ENCODE measurements at regions not wholly inside any gene's neighbourhood (a gene's known extent, or its start where the extent isn't known, plus 50 kb on each side); places are given as distances from the start of the nearest gene placed in this dataset.
"Not testable (repeated sequence)": the region's sequence is repeated elsewhere in the genome, so short reads cannot be mapped to it uniquely, and the experiment has no call there.

DNA sequence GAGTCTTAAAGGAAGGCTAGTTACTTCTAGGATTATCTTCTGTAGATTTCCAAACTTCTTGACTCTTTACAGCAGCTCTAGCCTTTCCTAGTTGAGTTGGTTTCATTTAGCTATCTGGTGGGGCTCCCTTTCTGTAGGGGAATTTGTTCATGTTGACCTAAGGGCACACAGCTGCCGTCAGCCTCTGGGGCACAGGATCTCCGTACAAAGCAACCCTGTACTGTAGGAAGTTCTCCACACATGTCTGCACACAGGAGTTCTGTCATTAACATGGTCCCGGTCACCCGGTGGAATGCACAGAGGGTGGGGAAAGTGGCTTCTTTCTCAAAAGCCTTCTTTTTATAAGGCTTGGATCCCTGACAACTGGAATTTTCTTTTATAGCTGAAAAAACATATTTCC lies 88.7 kb upstream of the TNIK start:
- DNase-seq (ENCODE audit: low spot score), result peak; percentile 54

DNA sequence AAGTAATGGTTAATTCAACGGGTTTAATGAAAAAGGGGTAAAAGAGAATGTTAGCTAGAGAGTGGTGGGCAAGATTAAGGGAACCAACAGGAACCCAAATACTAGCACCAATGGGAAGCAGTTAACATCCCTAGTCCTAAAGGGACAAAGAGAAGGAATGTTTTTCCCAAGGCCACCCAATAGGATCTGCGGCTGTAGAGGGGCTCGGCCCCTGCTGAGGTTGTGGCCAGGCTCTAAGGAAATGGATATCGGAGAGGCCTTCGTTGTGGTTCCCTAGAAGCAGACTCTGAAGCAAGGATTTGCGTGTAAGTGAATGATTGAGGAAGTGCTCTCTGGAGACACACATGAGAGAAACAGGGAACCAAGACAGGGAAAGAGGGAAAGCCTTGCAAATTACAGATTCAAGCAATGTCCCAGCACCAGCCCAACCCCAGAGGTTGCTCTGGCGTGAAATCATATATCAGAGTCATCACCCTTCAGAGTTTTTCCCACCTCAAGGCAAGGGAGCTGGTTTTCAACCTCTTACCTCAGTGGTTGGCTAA lies 83.6 kb upstream of the TNIK start:
- no peak for DNase-seq (ENCODE audit: low spot score)

DNA sequence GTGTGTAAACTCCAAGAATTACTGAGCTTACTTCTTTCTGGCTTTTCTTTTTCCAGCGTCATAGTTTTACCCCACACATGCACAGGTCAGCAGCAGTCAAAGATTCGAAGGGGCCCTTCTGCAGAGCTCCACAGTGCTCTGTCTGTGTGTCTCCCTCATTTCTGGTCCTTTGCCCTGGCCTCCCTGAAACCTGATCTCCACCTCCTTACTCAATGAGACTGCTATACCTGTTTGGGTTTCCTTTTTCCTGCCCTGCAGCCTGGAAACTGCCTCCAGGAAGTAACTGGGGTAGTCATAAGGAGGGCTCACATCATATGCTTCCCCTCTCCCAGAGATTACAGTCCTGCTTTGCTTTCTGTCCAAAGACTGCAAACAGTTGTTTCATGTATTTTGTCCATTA lies 82.8 kb upstream of the TNIK start:
- no peak for DNase-seq (ENCODE audit: low spot score)

GRCh38 chr3:171541647-171542046 lies 81.4 kb upstream of the TNIK start:
- no peak for DNase-seq (ENCODE audit: low spot score)

DNA sequence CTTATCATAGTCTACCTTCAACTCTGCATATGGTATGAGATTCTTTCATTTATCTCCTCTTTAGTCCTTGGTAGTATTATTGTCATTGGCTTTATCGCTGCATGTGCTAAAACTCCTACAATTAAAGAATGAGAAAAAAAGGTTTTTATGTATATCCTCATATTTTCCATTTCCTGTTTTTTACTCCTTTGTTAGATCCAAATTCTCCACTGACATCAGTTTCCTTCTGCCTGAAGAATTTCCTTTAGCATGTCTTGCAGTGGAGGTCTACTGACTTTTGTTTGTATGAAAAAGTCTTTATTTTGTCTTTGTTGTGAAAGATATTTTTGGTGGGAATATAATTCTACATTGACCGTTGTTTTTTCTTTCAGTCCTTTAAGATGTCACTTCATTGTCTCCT lies 81.0 kb upstream of the TNIK start:
- DNase-seq (ENCODE audit: low spot score), result no peak

- DNase-seq (ENCODE audit: low spot score), result no peak
Observed at GRCh38 chr3:171535799-171536198, 75.6 kb upstream of the TNIK start.

DNA sequence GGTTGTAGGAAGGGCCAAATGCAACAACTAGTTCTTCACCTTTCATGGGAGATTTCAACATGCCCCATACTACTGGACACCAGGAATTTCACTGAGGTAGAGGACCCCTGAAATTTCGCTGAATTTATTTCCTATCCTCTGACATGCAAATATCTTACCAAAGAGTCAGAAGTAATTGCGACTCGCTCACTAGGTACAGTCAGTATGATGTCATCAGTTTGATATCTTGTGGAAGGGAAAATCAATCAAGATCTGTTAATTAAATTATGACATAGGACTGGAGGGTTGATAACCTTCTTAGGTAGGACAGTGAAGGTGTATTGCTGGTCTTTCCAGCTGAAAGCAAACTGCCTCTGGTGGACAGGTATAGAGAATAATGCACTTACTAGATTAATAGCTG lies 74.9 kb upstream of the TNIK start:
- peak; percentile 17 for DNase-seq (ENCODE audit: low spot score)

DNA sequence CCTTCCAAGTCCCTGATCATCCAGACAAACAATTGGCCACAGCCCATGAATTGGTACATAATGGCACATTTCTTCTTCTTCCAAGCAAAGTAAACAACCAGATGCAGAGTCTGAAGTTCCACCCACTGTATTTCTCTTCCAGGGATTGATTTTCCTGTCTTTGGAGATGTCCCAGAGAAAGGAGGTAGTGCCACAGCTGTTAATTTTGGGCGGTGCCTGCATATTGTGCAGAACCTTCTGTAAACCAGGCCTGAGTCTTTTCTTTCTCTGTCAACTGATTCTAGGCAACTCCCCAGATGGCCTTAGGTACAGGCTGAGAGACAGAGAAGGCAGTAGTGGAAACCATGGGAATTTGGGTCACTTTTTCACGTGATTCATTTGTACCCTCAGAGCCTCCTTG lies 73.5 kb upstream of the TNIK start:
- DNase-seq (ENCODE audit: low spot score), result no peak

GRCh38 chr3:171532294-171532693 lies 72.1 kb upstream of the TNIK start:
- no peak for DNase-seq (ENCODE audit: low spot score)

- DNase-seq (ENCODE audit: low spot score), result no peak
Observed at GRCh38 chr3:171531716-171532115, 71.5 kb upstream of the TNIK start.

DNA sequence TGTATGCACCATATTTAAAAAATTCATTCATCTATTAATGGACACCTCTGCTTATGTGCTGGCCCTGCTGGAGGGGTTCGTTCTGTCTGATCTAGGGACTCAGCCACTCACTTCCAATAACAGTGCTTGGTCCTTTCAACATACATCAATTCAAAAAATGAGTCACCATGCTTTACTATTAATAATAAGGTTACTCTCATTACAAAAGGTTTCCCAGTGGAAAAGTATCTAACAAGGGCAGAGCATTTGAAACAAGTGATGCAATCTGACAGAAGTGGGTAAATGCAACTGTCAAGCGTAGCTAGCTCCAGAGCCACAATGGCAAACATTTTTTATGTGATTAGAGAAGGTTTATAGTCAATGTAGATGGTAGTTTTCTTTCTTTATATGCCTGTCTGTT lies 67.9 kb upstream of the TNIK start:
- no peak for DNase-seq (ENCODE audit: low spot score)

- no peak for DNase-seq (ENCODE audit: low spot score)
Observed at GRCh38 chr3:171526869-171527268, 66.7 kb upstream of the TNIK start.

DNA sequence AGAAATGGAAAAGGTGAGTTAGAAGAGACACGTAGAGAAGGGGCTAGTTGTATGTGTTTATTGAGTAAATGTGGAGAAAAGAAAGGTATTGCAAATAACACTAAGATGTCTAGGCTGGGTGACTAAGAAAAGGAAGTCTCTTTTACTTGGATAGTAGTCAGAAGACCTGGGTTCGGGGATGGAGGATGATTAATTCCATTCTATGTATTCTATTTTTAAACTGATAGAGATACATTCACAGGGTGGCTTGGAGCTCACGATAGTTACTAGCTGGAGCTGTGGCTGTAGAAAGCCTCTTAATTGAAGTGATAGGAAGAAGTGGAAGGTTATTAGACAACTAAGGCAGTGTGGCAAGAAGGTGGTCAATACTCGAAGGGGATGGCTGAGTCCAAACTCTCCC lies 65.9 kb upstream of the TNIK start:
- DNase-seq (ENCODE audit: low spot score), result no peak

DNA sequence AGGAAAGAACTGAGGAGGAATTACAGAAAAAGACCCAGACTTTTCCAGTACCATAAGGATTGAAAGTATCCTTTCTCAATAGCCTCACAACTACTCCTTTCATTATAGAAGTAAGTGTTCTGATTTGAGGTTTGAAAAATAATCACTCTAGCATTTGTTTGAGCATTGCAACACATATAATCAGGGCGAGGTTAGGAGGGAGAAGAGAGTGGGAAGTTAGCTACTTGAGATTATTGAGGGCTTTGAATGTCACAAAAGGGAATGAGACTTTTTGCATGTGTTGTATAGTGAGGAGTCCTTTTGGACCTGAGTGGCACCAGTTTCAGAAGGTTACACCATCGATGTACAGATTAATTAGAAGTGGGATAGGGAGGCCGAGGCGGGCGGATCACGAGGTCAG lies 65.2 kb upstream of the TNIK start:
- no peak for DNase-seq (ENCODE audit: low spot score)

GRCh38 chr3:171524921-171525310 lies 64.7 kb upstream of the TNIK start:
- DNase-seq (ENCODE audit: low spot score), result no peak

DNA sequence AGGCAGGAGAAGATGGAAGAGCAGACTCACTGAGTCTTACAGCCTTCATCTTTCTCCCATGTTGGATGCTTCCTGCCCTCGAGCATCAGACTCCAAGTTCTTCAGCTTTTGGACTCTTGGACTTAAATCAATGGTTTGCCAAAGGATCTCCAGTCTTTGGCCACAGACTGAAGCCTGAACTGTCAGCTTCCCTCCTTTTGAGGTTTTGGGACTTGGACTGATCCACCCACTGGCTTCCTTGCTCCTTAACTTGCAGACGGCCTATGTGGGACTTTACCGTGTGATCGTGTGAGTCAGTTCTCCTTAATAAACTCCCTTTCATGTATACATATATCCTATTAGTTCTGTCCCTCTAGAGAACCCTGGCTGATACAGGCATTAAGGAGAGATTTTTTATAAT lies 62.4 kb upstream of the TNIK start:
- no peak for DNase-seq (ENCODE audit: low spot score)

DNA sequence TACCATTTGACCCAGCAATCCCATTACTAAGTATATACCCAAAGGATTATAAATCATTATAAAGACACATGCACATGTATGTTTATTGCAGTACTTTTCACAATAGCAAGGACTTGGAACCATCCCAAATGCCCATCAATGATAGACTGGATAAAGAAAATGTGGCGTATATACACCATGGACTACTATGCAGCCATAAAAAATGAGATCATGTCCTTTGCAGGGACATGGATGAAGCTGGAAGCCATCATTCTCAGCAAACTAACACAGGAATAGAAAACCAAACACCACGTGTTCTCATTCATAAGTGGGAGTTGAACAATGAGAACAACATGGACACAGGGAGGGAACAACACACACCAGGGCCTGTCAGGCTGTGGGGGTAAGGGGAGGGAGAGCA lies 59.2 kb upstream of the TNIK start:
- not testable (repeated sequence) for DNase-seq (ENCODE audit: low spot score)

GRCh38 chr3:171516765-171517164 lies 56.6 kb upstream of the TNIK start:
- no peak for DNase-seq (ENCODE audit: low spot score)

- DNase-seq (ENCODE audit: low spot score), result no peak
Observed at GRCh38 chr3:171514466-171514865, 54.3 kb upstream of the TNIK start.

DNA sequence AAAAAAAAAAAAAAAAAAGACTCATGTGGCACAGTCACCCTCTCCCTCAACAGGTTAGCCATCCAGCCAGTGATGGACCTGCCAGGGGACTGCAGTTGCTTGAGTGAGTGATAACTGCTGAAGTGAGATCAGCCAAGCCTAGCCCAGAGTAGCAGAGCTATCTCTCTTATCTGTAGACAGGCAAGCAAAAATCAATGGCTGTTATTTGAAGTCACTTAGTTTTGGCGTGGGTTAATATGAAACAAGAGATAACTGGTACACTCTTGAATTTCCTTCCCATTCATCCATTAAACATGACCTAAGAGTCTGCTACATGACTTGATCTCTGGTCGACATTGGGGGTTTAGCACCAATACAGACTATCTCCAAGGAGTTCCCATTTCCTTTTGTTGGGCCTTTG lies 51.2 kb upstream of the TNIK start:
- DNase-seq (ENCODE audit: low spot score), result no peak

All from kidney tubule cell (primary cell).